HG02981 (cell line): ENCODE measurements at regions not wholly inside any gene's neighbourhood (a gene's known extent, or its start where the extent isn't known, plus 50 kb on each side); places are given as distances from the start of the nearest gene placed in this dataset.
A peak's percentile ranks its signal among the peaks of the same experiment; 100 is the strongest.
"Not testable (repeated sequence)": the region's sequence is repeated elsewhere in the genome, so short reads cannot be mapped to it uniquely, and the experiment has no call there.

Experiments used
- ATAC-seq: cut with Tn5 transposase; IDR thresholded peaks from one replicate; pipeline ENCODE4 v1.9.1; 2021; ENCODE audit warnings: mild to moderate bottlenecking, moderate library complexity; ENCODE audit not compliant: unreplicated experiment

DNA sequence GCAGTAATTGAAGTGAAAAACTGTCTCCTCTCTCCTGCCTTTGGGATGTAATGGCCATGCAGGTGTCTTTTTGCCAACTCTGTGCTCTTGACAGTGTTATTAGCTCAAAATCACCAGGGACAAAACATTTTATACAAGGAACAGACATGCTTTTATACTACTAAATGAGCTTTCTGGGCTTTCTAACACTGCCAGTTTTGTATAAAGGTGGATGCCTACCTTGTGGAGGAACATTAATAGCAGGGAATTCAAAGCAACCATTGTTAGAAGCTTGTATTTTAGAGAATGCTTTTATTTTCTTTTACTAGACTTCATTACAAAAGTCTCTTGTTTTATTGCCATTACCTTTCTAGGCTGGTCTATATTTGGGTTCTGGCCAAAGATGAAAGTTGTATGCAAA is 54.7 kb upstream of the ARSJ start:
- no peak for ATAC-seq

DNA sequence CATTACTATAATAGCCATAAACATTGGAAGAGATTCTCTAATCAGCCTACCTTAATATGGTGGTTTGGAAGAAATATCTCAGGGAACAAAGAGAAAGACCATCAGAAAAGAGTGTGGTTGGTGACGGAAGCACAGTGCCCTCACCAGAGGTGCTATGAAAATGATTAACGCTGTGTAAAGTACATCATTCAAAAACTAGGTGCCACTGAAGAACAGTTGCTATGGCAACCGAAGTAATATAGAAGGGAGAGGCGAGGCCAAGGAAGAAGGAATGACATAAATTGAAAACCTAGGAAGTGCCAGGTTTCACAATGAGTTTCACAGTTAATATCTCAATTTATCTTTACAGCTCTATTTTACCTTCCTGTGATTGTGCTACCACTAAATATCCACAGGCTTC is 57.0 kb upstream of the ARSJ start:
- ATAC-seq, result no peak

DNA sequence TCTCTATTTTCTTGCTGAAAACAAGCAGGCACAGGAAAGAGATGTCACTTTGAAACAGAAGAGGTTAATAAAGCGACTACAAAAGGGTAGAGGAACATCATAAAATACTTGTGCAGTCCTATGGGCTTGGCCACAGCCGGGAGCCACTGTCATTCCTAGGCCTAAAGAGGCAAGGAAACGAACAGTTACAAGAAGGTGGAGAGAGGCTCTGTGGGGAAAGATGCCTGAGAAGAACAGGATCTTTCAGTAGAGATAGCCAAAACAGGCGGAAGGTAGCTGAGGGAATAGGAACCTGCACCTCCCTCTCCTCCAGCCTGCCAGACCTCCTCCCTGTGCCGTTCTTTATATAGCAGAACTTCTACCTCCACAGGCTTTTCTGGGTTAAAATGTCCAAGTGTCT is 57.4 kb upstream of the ARSJ start:
- ATAC-seq, result no peak

DNA sequence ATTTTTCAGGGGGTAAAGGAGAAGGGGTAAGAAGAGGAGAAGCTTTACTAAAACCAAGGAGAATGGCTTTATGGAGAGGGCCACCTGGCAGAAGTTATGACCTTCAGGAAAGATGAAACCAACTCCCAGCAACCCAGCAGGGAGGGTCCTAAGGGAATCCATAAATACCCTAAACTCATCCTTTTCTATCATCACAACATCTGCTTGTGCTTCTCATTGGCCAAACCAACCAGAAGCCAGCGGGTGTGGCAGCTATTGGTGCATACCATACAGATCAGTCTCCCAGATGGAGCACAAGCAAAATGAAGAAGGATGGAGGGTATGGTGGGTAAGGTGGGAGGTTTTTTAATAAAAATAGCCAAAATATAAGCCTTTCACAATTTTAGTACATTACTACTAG is 58.5 kb upstream of the ARSJ start:
- no peak for ATAC-seq

DNA sequence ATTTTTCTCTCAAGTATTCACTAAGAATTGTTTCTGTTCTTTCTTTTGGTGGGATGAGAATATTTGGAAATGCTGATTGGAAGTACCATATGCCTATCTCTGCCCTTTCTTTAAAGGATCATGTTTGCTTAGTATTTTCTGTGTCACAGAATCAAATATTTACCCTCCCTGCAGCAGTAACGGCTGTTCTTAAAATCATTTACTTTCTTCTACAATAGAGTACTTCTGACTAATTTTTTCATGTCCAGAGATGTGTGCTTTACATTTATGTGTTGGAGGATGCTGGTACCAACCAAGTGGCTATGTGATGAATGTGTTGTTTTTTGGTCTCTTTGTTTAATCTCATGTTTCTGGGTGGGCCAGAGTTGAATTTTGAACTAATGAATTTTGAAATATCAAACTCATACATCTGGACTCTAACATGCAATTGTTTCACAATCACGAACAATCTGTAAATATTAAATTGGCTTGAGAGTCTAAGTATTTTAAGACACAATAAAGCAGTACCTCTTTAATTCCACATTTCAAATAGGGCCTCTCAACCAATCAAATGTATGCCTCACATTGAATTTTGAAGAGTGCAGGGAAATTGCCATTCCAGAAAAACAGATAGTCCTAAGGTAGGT is 59.4 kb upstream of the ARSJ start:
- ATAC-seq, result no peak

DNA sequence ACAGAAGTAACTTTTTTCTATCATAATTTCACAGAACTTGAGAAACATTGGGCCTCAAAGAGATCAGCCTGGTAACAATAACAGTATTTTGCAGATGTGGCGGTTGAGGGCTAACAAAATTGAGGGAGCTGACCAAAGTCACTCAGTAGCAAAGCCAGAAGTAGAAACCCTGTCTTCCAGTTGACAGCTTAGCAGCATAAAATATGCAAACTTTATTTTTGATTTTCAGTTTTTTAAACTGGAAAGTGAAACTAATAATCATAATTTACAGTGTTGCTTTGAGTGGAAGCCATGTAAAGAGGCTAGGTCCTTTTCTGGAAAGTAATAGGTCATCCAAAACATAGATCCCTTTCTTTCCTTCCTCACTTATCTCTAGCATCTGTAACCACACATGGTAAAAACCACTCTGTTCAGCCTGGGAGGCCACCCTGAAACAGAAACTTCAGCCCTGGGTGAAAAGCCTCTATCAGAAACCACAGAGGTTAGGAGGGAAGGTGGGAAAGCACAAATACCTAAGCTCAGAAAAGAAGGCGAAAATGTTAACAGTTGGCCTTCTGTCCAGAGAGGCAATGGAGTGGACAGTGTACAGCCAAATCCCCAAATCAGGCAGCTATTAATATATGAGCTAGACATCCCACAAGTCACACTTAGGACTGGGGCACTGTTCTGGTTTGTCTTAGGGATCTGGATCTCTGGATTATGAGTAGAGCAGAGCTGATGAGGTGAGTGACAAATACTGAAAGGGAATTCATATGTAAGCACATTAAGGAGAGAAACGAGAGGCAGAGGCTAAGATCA is 61.1 kb upstream of the ARSJ start:
- ATAC-seq, result peak; percentile 88

DNA sequence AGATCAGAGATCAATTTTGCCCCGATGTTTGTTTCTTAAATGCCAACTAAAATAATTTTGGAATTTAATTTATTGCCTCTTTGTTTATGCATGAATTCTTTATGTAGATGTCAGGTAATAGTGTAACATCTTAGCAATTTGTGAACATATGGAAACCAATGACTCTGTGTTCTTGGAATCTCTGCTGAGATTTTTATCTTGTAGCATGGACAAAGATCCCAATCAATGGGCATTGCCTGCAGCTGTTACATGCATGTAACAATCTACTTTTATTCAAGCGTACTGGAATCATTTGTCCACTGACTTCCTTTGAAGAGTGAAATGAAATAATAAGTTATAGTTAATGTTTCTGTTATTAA is 61.6 kb upstream of the ARSJ start:
- no peak for ATAC-seq

DNA sequence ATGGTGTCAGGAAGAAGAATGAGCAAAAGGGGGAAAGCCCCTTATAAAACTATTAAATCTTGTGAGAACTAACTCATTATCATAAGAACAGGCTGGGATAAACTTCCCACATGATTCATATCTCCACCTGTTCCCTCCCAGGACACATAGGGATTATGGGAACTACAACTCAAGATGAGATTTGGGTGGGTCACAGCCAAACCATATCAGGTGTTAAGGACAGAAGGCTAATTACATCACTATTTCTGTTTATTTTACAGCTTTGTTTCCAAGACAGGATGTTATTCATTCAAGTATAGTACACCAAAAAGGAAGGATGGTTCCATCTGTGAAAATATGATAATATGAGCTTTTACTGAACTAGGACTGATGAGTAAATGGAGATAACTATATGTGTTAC is 63.7 kb upstream of the ARSJ start:
- no peak for ATAC-seq

DNA sequence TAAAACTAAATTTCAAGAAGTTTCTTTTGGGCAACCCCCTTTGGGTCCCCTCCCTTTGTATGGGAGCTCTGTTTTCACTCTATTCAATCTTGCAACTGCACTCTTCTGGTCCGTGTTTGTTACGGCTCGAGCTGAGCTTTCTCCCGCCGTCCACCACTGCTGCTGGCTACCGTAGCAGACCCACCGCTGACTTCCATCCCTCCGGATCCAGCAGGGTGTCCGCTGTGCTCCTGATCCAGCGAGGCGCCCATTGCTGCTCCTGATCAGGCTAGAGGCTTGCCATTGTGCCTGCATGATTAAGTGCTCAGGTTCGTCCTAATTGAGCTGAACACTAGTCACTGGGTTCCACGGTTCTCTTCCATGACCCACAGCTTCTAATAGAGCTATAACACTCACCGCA is 64.9 kb upstream of the ARSJ start:
- not testable (repeated sequence) for ATAC-seq

DNA sequence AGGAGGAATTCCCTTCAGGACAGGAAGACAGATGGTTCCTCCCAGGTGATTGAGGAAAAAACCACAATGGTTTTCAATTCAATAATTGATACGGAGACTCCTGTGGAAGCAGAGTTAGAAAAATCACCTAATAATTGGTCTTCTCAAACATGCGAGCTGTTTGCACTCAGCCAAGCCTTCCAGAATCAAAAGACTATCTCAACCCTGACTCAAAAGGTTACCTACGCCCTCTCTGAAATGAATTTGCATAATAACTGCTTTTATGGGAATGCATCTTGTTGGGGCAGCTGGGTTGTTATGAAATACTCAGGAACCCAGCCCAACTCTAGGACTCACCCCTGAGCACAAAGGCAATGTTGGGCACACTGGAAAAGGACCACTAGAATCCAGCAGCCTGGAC is 66.9 kb upstream of the ARSJ start:
- ATAC-seq, result no peak

DNA sequence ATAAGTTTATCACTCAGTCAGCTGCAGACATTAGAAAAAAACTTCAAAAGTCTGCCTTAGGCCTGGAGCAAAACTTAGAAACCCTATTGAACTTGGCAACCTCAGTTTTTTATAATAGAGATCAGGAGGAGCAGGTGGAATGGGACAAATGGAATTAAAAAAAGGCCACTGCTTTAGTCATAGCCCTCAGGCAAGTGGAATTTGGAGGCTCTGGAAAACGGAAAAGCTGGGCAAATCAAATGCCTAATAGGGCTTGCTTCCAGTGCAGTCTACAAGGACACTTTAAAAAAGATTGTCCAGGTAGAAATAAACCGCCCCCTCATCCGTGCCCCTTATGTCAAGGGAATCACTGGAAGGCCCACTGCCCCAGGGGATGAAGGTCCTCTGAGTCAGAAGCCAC is 68.7 kb upstream of the ARSJ start:
- ATAC-seq, result not testable (repeated sequence)

DNA sequence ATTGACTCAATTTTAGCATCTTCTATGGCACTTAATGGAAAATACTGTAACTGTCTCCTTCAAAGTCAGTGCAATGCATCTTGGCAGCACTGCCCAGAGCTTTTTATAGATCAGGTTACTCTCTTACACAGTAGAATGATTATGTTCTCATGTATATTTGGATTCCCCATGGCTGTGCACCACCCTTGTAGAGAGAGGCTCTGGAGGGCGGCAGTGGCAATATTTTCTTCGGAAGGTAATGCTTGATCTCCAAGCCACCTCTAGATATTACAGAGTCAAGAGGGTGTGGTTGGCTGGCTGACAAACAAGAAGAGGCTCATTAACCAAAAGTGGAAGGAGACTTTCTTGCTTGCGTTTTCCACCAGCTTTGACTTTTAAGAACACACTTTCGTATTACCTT is 72.8 kb upstream of the ARSJ start:
- no peak for ATAC-seq

DNA sequence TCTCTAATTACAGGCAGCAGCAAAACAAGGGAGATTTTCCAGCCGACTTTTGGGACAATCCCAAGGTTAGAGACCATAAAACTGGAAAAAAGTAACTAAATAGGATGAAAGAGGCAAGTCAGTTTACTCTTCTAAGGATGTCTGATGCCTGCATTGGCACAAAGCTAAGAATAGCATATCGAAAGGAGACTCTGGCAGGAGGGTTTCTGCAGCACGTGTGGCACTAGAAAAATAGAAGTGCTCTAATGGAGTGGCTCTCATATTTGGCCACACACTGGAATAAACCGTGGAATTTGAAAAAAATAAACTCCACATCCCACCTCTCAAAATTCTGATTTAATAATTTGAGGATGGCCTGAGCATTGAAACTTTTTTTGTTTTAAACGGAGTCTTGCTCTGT is 77.2 kb upstream of the ARSJ start:
- no peak for ATAC-seq

DNA sequence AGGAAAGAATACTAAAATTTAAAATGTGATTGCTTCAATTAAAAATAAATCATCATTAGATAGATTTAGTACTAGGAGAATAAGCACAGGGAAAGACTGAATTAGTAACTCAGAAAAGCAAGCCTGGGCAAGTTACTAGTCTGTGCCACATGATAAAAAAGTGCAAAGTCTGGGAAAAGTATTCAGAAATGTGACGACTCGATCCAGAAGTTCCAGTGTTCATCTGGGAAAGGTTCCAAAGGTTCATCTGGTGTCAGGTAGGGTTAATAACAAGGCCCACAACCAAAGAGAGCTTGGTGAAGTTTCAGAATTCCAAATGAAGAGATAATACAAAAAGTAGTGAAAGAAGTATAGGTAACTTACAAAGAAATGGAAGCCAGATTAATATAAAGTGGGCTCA is 78.3 kb upstream of the ARSJ start:
- ATAC-seq, result no peak

DNA sequence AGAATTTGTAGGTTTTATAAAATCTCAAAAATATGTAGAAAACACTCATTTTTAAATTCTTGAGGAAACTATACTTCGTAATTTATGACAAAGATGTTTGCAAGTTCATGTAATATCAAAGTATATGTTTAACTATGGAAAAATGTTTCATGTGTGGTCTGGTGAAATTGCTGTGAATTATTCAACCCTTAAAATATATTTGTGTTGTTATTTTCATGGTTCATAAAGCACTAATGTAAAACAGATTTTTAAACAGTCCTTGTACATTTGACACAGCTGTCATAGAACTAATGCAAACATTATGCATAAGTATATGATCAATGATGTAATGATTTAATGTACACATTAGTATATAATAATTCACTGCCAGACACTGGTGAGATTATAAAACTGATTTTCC is 83.1 kb upstream of the ARSJ start:
- ATAC-seq, result no peak

DNA sequence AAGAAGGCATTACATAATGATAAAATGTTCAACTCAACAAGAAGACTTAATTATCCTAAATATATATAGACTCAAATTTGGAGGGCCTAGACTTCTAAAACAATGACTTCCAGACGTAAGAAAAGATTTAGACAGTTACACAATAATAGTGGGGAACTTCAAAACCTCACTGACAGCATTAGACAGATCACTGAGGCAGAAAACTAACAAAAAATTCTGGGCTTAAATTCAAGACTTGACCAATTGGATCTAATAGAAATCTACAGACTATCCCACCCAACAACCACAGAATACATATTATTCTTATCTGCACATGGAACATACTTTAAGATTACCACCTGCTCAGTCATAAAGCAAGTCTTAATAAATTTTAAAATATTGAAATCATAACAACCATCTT is 93.3 kb upstream of the ARSJ start:
- ATAC-seq, result no peak

DNA sequence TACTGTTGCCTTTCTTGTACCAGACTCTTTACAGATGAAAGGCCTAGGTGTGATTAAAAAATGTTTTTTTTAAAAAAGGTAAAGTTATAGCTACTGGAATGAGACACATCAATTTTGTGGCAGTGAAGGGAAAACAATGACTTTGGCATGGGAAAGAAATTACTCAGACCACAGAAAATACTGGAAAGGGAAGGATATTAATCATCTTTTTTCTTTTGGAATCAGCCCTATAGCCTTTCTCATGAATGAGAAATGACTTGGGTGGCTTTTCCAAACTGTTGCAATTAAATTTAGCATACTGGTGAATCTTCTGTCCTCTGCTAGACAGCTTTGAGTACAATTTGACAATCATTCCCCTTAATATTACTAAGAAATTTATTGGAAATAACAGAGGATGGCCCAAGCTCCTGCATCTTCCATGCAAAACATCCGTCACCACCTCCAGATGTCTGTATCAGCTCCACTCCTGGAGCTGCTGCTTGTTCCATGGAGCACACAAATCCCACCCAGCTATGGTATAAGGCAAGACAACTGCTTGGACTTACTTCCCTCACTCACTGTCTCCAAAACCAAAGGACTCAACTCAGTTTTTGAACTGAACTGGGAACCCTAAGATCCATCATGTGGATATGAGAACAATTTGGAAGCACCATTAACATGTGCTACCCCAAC is 97.6 kb upstream of the ARSJ start:
- ATAC-seq, result no peak

DNA sequence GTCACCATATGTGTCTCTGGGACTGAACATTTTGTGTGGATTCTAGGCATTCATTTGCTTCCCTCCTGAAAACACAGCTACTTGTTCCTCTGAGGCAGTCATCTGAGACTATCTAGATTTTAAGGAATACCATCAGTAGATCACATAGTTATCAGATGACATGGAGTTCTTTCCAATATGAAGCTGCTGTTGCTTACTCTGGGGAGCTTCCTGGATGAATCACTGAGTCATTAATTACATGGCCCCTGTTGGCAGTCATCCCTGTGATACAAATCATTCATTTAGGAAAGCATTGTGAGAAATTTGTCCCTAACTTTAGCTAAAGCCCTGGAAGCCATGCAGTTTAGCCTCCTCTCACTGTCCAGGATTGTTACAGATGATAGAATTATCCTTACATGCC is 98.2 kb upstream of the ARSJ start:
- ATAC-seq, result no peak

DNA sequence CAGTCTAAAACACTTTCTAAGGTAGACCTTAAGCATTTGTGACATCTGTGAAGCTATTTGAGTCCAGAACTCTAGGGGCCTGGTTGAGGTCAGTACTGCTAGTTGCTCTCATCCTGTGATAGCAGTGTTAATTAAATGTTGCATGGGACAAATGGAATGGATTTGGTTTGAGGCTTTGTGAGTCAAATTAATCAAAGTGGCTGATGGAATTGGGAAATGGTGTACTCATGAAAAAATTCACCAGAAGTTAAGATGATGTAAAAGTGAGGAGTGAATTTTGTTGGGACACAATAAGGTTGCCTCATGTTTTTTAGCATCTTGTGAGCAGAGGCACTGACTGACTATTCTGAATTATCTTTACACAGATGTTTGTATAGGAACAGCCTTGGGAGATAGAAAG is 99.2 kb upstream of the ARSJ start:
- no peak for ATAC-seq

DNA sequence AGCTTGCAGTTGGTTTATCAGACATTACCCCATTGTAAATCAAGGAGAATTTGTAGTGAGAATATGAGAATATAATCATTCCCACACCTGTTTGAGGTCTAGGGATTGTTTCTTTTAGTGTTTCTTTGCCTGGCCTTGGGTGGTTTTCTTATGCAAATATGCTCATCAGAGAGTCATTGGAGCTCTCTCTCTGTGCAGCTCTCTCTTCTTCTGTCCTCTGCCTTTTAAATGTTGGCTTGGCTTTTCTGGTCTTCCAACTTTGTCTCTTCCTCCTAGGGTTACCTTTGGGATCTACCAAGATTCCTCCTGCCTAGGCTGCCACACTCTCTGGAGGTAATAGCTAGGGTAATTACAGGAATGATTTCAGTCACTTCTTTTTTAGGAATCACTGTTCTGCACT is 102.3 kb upstream of the ARSJ start:
- no peak for ATAC-seq

DNA sequence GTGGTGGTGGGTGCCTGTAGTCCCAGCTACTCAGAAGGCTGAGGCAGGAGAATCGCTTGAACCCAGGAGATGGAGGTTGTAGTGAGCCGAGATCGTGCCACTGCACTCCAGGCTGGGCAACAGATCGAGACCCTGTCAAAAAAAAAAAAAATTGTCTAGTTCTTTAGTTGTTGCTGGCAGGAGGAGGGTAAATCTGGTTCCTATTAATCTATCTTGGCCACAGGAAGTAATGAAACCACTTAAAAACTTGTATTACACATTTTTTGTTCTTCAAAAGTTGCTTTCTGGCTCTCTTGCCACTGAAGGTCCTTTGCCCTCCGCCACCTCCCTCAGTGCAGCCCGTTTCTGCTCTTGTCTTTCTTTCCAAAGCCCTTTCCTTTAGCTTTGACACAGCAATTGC is 102.9 kb upstream of the ARSJ start:
- no peak for ATAC-seq

DNA sequence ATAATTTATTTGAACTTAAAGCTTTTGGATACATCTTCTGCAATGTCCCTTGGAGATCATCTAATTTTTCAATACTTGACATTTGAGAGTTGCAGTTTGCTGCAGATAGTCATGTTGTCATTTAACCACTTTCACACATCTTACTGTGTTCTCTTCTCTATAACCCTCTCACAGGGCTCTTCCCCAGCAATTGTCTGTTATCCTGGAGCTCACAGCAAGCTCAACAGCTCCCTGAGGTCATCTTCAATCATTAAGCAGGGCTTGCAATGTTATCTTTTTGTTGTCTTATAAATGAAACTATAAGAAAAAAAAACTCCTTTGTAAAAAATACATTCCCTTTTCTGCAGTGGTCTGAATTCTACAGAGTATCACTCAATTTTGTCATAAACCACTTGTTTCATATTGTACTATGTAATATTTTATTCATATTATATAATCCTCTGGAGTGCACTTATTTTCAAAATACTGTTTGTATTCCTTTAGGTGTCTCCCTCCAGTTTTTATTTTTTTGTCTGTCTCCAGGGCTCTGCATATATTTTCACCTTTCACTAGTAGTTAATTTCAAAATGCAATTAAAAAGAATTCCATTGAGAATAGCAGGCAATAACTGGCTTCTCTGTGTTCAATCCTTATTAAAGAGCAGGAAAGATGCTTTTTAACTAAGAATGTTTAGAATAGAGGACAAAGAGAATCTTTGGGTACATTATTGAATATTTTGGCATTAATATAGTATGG is 106.3 kb upstream of the ARSJ start:
- no peak for ATAC-seq
